ENCODE measurements at regions not wholly inside any gene's neighbourhood (a gene's known extent, or its start where the extent isn't known, plus 50 kb on each side); places are given as distances from the start of the nearest gene placed in this dataset.

GRCh38 chr17:27222515-27222914, 71.4 kb upstream of the WSB1 start:
- TF ChIP-seq SMARCB1 (IDR thresholded peaks at IDR 0.05; ENCODE audit: insufficient read length, low read depth): no peak
- no peak for TF ChIP-seq CTCF (IDR thresholded peaks at IDR 0.05 in 2 of 3, conservative IDR thresholded peaks at IDR 0.05 in 1 of 3; ENCODE audit: insufficient read depth in 2 of 3, low read depth in 1 of 3, low read length in 3 of 3)
- TF ChIP-seq RBM39 (optimal IDR thresholded peaks at IDR 0.05; ENCODE audit: low read depth, low read length): no peak
- TF ChIP-seq ZNF253 (CRISPR knock-in tag; conservative IDR thresholded peaks at IDR 0.05): no peak
- TF ChIP-seq MAX (CRISPR knock-in tag; IDR thresholded peaks at IDR 0.05): no peak
- TF ChIP-seq HLTF (IDR thresholded peaks at IDR 0.05): no peak
- TF ChIP-seq GABPB1 (CRISPR knock-in tag; IDR thresholded peaks at IDR 0.05): no peak
- no peak for TF ChIP-seq TARDBP (IDR thresholded peaks at IDR 0.05)
- TF ChIP-seq RAD21 (CRISPR knock-in tag; conservative IDR thresholded peaks at IDR 0.05 in 1 of 2, IDR thresholded peaks at IDR 0.05 in 1 of 2): no peak
- no peak for TF ChIP-seq REST (IDR thresholded peaks at IDR 0.05; ENCODE audit: borderline replicate concordance)
- no peak for TF ChIP-seq REST (CRISPR knock-in tag; IDR thresholded peaks at IDR 0.05; ENCODE audit: low read depth)
- no peak for TF ChIP-seq SIN3A (IDR thresholded peaks at IDR 0.05; ENCODE audit: borderline replicate concordance in 2 of 2, control insufficient read depth in 1 of 2, low read depth in 2 of 2, low read length in 2 of 2)

All from K562 (cell line).